ENCODE measurements at regions not wholly inside any gene's neighbourhood (a gene's known extent, or its start where the extent isn't known, plus 50 kb on each side); places are given as distances from the start of the nearest gene placed in this dataset.

GRCh38 chr3:31185062-31185357 lies 290.5 kb upstream of the GADL1 start:
- peak; percentile 27 to 71 for DNase-seq (ENCODE audit: low read depth in 2 of 2)
- no peak for TF ChIP-seq CTCF (IDR thresholded peaks at IDR 0.05; ENCODE audit: low read depth, low read length)
- no peak overlapping the region for H3K4me3 ChIP-seq (replicated peaks in 1 of 2; ENCODE audit: low read depth in 2 of 2, low read length in 2 of 2)

- H3K4me3 ChIP-seq (replicated peaks in 1 of 2; ENCODE audit: low read depth in 2 of 2, low read length in 2 of 2) = no peak overlapping the region
- DNase-seq (ENCODE audit: low read depth in 2 of 2) = no peak
- no peak for TF ChIP-seq CTCF (IDR thresholded peaks at IDR 0.05; ENCODE audit: low read depth, low read length)
These were observed 291.6 kb upstream of the GADL1 start for GRCh38 chr3:31186041-31186440.

- TF ChIP-seq CTCF (IDR thresholded peaks at IDR 0.05; ENCODE audit: low read depth, low read length) = no peak
These were observed 292.9 kb upstream of the GADL1 start for GRCh38 chr3:31187380-31187779.

GRCh38 chr3:31188112-31188511 lies 293.7 kb upstream of the GADL1 start:
- no peak for TF ChIP-seq CTCF (IDR thresholded peaks at IDR 0.05; ENCODE audit: low read depth, low read length)
- DNase-seq (ENCODE audit: low read depth in 2 of 2) = peak; percentile 28 to 33
- H3K4me3 ChIP-seq (replicated peaks in 1 of 2; ENCODE audit: low read depth in 2 of 2, low read length in 2 of 2) = no peak overlapping the region

More at GRCh38 chr3:31187380-31187779, 292.9 kb upstream of the GADL1 start:
- no peak for DNase-seq (ENCODE audit: low read depth in 2 of 2)
- H3K4me3 ChIP-seq (replicated peaks in 1 of 2; ENCODE audit: low read depth in 2 of 2, low read length in 2 of 2) = no peak overlapping the region

- no peak for TF ChIP-seq CTCF (IDR thresholded peaks at IDR 0.05; ENCODE audit: low read depth, low read length)
- no peak for DNase-seq (ENCODE audit: low read depth in 2 of 2)
- no peak overlapping the region for H3K4me3 ChIP-seq (replicated peaks in 1 of 2; ENCODE audit: low read depth in 2 of 2, low read length in 2 of 2)
These were observed 294.9 kb upstream of the GADL1 start for GRCh38 chr3:31189330-31189729.

GRCh38 chr3:31189971-31190370 lies 295.5 kb upstream of the GADL1 start:
- DNase-seq (ENCODE audit: low read depth in 2 of 2) = no peak
- H3K4me3 ChIP-seq (replicated peaks in 1 of 2; ENCODE audit: low read depth in 2 of 2, low read length in 2 of 2) = no peak overlapping the region
- no peak for TF ChIP-seq CTCF (IDR thresholded peaks at IDR 0.05; ENCODE audit: low read depth, low read length)

GRCh38 chr3:31191354-31191753 lies 296.9 kb upstream of the GADL1 start:
- no peak for DNase-seq (ENCODE audit: low read depth in 2 of 2)
- H3K4me3 ChIP-seq (replicated peaks in 1 of 2; ENCODE audit: low read depth in 2 of 2, low read length in 2 of 2) = no peak overlapping the region
- TF ChIP-seq CTCF (IDR thresholded peaks at IDR 0.05; ENCODE audit: low read depth, low read length) = no peak

All from cardiac fibroblast (primary cell).